K562 (cell line): ENCODE measurements at regions not wholly inside any gene's neighbourhood (a gene's known extent, or its start where the extent isn't known, plus 50 kb on each side); places are given as distances from the start of the nearest gene placed in this dataset.

Experiments used
- ATAC-seq: fragments of 200-7000 bp; cut with Tn5 transposase; 3 replicates; pipeline ENCODE4 v1.9.1; 2020; ENCODE audit warnings: moderate library complexity
- BruUV-seq: library from RNA; stranded (reverse); fragments of 400-500 nt; replicated peaks from 2 replicates; lab custom pipeline; 2021; lab: Mats Ljungman, UMichigan
- CTCF ChIA-PET: fragments of 300-600 bp; formaldehyde crosslinking; extraction: SDS; loops from one replicate; lab custom pipeline; 2021; ENCODE audit warnings: low intra/inter-chr PET ratio; lab: Yijun Ruan, JAX
- POLR2A ChIA-PET: fragments of 300-600, 350-650 bp; sonication (Branson Sonifier 250); formaldehyde crosslinking; extraction: SDS; loops from one replicate; lab custom pipeline; 2021; ENCODE audit warnings: antibody characterized with exemption, inconsistent platforms; lab: Yijun Ruan, JAX
- DNase-seq, 4 experiments: peaks; one replicate each; pipeline versions ENCODE4 v3.0.0 to v3.0.0-alpha.2; 2011 to 2018; ENCODE audit warnings: low spot score in 3 of 4, mixed read lengths in 3 of 4; ENCODE audit errors: extremely low read depth in 1 of 4
- FAIRE-seq: peaks from 2 replicates; lab custom pipeline; 2011; peaks lifted over from hg19 to GRCh38; lab: Jason Lieb, UNC
- H2AFZ ChIP-seq: 2 replicates; pipeline ENCODE4 v1.6.0; 2011; ENCODE audit warnings: low read depth, low read length, control low read depth, inconsistent platforms
- H3K27ac ChIP-seq: fragments of 200-600 bp; 3 replicates; pipeline ENCODE4 v1.8.0; 2011; ENCODE audit warnings: low read depth, mild to moderate bottlenecking, control low read depth, inconsistent platforms, low read length, moderate library complexity, mixed read lengths; ENCODE audit errors: extremely low read depth
- H3K27me3 ChIP-seq, 2 experiments: fragments of 300-600 bp in 1 of 2; 2 replicates in 1 of 2; 3 replicates in 1 of 2; pipeline versions ENCODE4 v1.6.0 to v1.8.0; 2011; ENCODE audit warnings: inconsistent platforms in 2 of 2, low read length in 2 of 2, mild to moderate bottlenecking in 1 of 2, mixed read lengths in 1 of 2, moderate library complexity in 1 of 2; ENCODE audit not compliant: control insufficient read depth in 2 of 2, insufficient read depth in 2 of 2
- H3K36me3 ChIP-seq: fragments of 300-600 bp; 3 replicates; pipeline ENCODE4 v1.8.0; 2011; ENCODE audit warnings: mild to moderate bottlenecking, low read length, inconsistent platforms; ENCODE audit not compliant: control insufficient read depth, insufficient read depth
- H3K4me1 ChIP-seq, 2 experiments: fragments of 200-600 bp in 1 of 2; replicated peaks in 1 of 2; 2 replicates in 1 of 2; 3 replicates in 1 of 2; pipeline versions ENCODE4 v1.5.1 to v1.8.0; 2011; ENCODE audit warnings: inconsistent platforms in 2 of 2, low read length in 2 of 2, mild to moderate bottlenecking in 1 of 2, mixed read lengths in 1 of 2, moderate library complexity in 1 of 2; ENCODE audit not compliant: control insufficient read depth in 2 of 2, insufficient read depth in 2 of 2
- H3K4me2 ChIP-seq: 2 replicates; pipeline ENCODE4 v1.6.1; 2011; ENCODE audit warnings: low read length, control low read depth, inconsistent platforms, mixed read lengths; ENCODE audit not compliant: insufficient read depth
- H3K4me3 ChIP-seq: fragments of 200-600 bp; sonication (generic), shearing (Covaris generic); 2 replicates; pipeline ENCODE4 v1.5.1; 2016; ENCODE audit warnings: control low read depth, inconsistent platforms
- H3K79me2 ChIP-seq: fragments of 200-600 bp; 3 replicates; pipeline ENCODE4 v1.8.0; 2011; ENCODE audit warnings: low read length, inconsistent platforms; ENCODE audit not compliant: control insufficient read depth, insufficient read depth
- H3K9ac ChIP-seq, 2 experiments: 2 replicates each; pipeline versions ENCODE4 v1.6.0 to v1.6.1; 2011; ENCODE audit warnings: low read depth in 2 of 2, low read length in 2 of 2, control low read depth in 1 of 2, inconsistent platforms in 1 of 2, mild to moderate bottlenecking in 1 of 2, mixed read lengths in 1 of 2; ENCODE audit not compliant: insufficient read depth in 1 of 2
- H3K9me1 ChIP-seq: one replicate; pipeline ENCODE4 v1.6.0; 2011; ENCODE audit warnings: inconsistent platforms, mild to moderate bottlenecking, low read length, moderate library complexity; ENCODE audit not compliant: control insufficient read depth, insufficient read depth
- H3K9me3 ChIP-seq: replicated peaks from 2 replicates; pipeline ENCODE4 v1.5.1; 2011; ENCODE audit warnings: low read depth, low read length, inconsistent platforms; ENCODE audit not compliant: control insufficient read depth, insufficient read depth
- H4K20me1 ChIP-seq: replicated peaks from 2 replicates; pipeline ENCODE4 v1.6.1; 2011; ENCODE audit warnings: low read length, inconsistent platforms, mixed read lengths; ENCODE audit not compliant: control insufficient read depth, insufficient read depth
- CREB5 ChIP-seq: fragments of 250-450 bp; sonication (Bioruptor Pico); IDR thresholded peaks from 2 replicates; pipeline ENCODE4 v1.5.0; 2020; ENCODE audit warnings: mild to moderate bottlenecking
- ERF ChIP-seq: fragments of 450-650 bp; formaldehyde crosslinking; IDR thresholded peaks from 2 replicates; pipeline ENCODE4 v1.4.0; 2020; ENCODE audit warnings: mild to moderate bottlenecking, mixed read lengths
- FOXK2 ChIP-seq, 2 experiments: fragments of 450-650 bp; IDR thresholded peaks in 1 of 2; conservative IDR thresholded peaks in 1 of 2; 2 replicates each; pipeline ENCODE4 v1.6.1; 2016; ENCODE audit warnings: low read depth in 2 of 2, mild to moderate bottlenecking in 1 of 2
- HINFP ChIP-seq: fragments of 450-650 bp; conservative IDR thresholded peaks from 2 replicates; pipeline ENCODE4 v1.6.1; 2016; ENCODE audit warnings: missing genetic modification characterization, low read depth, mild to moderate bottlenecking, control low read depth, missing compliant biosample characterization
- MAFK ChIP-seq: IDR thresholded peaks from 2 replicates; pipeline ENCODE4 v1.6.1; 2011; ENCODE audit warnings: low read length, improper control_type of control experiment
- MCM3 ChIP-seq: fragments of 450-650 bp; IDR thresholded peaks from 2 replicates; pipeline ENCODE4 v1.6.1; 2016
- PCBP2 ChIP-seq: fragments of 200-400 bp; formaldehyde crosslinking; IDR thresholded peaks from 2 replicates; pipeline ENCODE4 v1.6.1; 2018; ENCODE audit warnings: low read length, low read depth, mild to moderate bottlenecking, moderate library complexity; ENCODE audit not compliant: poor library complexity, severe bottlenecking
- POLR2B ChIP-seq: fragments of 450-650 bp; IDR thresholded peaks from 2 replicates; pipeline ENCODE4 v1.6.1; 2018; ENCODE audit warnings: low read depth; ENCODE audit not compliant: partially characterized antibody
- RBM15 ChIP-seq: fragments of 200-400 bp; formaldehyde crosslinking; IDR thresholded peaks from 2 replicates; pipeline ENCODE4 v1.6.1; 2018; ENCODE audit warnings: mild to moderate bottlenecking, low read length, moderate library complexity; ENCODE audit not compliant: insufficient read depth
- ZBTB43 ChIP-seq: sonication (generic); formaldehyde crosslinking; IDR thresholded peaks from 2 replicates; pipeline ENCODE4 v1.8.0; 2023; ENCODE audit warnings: mild to moderate bottlenecking, missing genetic modification reagents
- ZBTB8A ChIP-seq: fragments of 450-650 bp; IDR thresholded peaks from 2 replicates; pipeline ENCODE4 v1.6.1; 2018; ENCODE audit warnings: mild to moderate bottlenecking, moderate library complexity; ENCODE audit not compliant: partially characterized antibody
- ZNF239 ChIP-seq: fragments of 250-450 bp; sonication (Bioruptor Pico); IDR thresholded peaks from 2 replicates; pipeline ENCODE4 v1.4.0; 2020; ENCODE audit warnings: mild to moderate bottlenecking
- ZNF449 ChIP-seq: fragments of 250-450 bp; sonication (Bioruptor Pico); IDR thresholded peaks from 2 replicates; pipeline ENCODE4 v1.8.0; 2022; ENCODE audit warnings: moderate library complexity, mild to moderate bottlenecking, inconsistent platforms
- ZNF586 ChIP-seq: fragments of 450-650 bp; formaldehyde crosslinking; conservative IDR thresholded peaks from 2 replicates; pipeline ENCODE4 v1.4.0; 2020; ENCODE audit warnings: mild to moderate bottlenecking, moderate library complexity
- ZNF699 ChIP-seq: fragments of 250-450 bp; sonication (Bioruptor Pico); IDR thresholded peaks from 2 replicates; pipeline ENCODE4 v1.8.0; 2021; ENCODE audit warnings: mild to moderate bottlenecking, moderate library complexity; ENCODE audit not compliant: insufficient replicate concordance
- WGBS: fragments of 100-300 bp; shearing (Covaris generic); methylation state at CpG from one replicate; pipeline ENCODE4 v1.1.6; 2016; ENCODE audit warnings: low coverage, mixed read lengths; ENCODE audit not compliant: insufficient coverage; ENCODE audit errors: missing lambda C conversion rate; 5-methylcytosine and 5-hydroxymethylcytosine counted together
- in situ Hi-C: fragments of 300-500 bp; cut with MboI; formaldehyde crosslinking; loops from 4 replicates; pipeline ENCODE4 v1.15.0; 2018; ENCODE audit warnings: inconsistent platforms, mixed read lengths
- intact Hi-C: fragments of 100-400 bp; cut with micrococcal nuclease; formaldehyde crosslinking; loops from 2 replicates; pipeline ENCODE4 v1.14.2; 2022

GRCh38 chr16:54489225-54490111 lies 202.9 kb upstream of the IRX3 start (continued):
- TF ChIP-seq ZNF449 (CRISPR knock-in tag) (no peak), ZNF586 (no peak), ZBTB43 (CRISPR knock-in tag) (no peak), FOXK2 (conservative IDR thresholded peaks at IDR 0.05 in 1 of 2, IDR thresholded peaks at IDR 0.05 in 1 of 2; ENCODE audit: low read depth in 2 of 2) (no peak)

GRCh38 chr16:54488729-54489128 lies 202.1 kb upstream of the IRX3 start:
- peaks cover 0 to 7% of the 10 kb centered on the region in 2 experiments; a peak in 1 of 5 replicates for H3K27me3 ChIP-seq
- intact Hi-C loops: no loop called here
- H3K27ac ChIP-seq: no peak overlapping the region
- no peaks in the 10 kb centered on the region for H3K9me1 ChIP-seq
- H3K4me2 ChIP-seq: no peak overlapping the region
- H3K79me2 ChIP-seq: no peaks in the 10 kb centered on the region
- H3K36me3 ChIP-seq: no peaks in the 10 kb centered on the region
- no TSS peak for BruUV-seq
- CTCF ChIA-PET: no interaction called here
- POLR2A ChIA-PET: no interaction called here
- TF ChIP-seq ERF (CRISPR knock-in tag) (no peak), ZNF239 (CRISPR knock-in tag) (no peak), MCM3 (no peak), MAFK (no peak), ZNF699 (CRISPR knock-in tag) (no peak), HINFP (tag) (no peak), RBM15 (no peak), POLR2B (no peak), PCBP2 (no peak), ZBTB8A (no peak), CREB5 (CRISPR knock-in tag) (no peak)
- TF ChIP-seq, all 486 proteins: peak for 0
- Histone ChIP-seq H3K9me3 (no peaks in the 10 kb centered on the region), H3K9ac (no peak overlapping the region), H2AFZ (no peak overlapping the region), H3K4me1 (no peaks in the 10 kb centered on the region), H3K4me3 (no peak overlapping the region), H4K20me1 (no peaks in the 10 kb centered on the region)
- WGBS: 4% methylated on average over 3 of the region's 3 CpGs
- in situ Hi-C loops: no loop called here
- ATAC-seq: no peak
- no peak for FAIRE-seq
- no peak for DNase-seq
